DND-41 (cell line): ENCODE measurements at regions not wholly inside any gene's neighbourhood (a gene's known extent, or its start where the extent isn't known, plus 50 kb on each side); places are given as distances from the start of the nearest gene placed in this dataset.

ENCODE experiments used
- ATAC-seq: fragments of 200-7000 bp; cut with Tn5 transposase; 3 replicates; pipeline ENCODE4 v1.9.1; 2021; ENCODE audit warnings: low read depth; ENCODE audit not compliant: insufficient read depth
- DNase-seq: peaks from one replicate; pipeline ENCODE4 v3.0.0-alpha.2; 2020
- H2AFZ ChIP-seq: 2 replicates; pipeline ENCODE4 v1.6.0; 2012; ENCODE audit warnings: low read depth, low read length
- H3K27ac ChIP-seq: 2 replicates; pipeline ENCODE4 v1.5.1; 2012; ENCODE audit warnings: low read length, inconsistent platforms
- H3K27me3 ChIP-seq: fragments of 200-600 bp; sonication (generic); 2 replicates; pipeline ENCODE4 v1.6.0; 2012; ENCODE audit warnings: low read length, mild to moderate bottlenecking, inconsistent platforms; ENCODE audit not compliant: insufficient read depth, poor library complexity
- H3K36me3 ChIP-seq: 2 replicates; pipeline ENCODE4 v1.5.1; 2012; ENCODE audit warnings: low read length, inconsistent platforms; ENCODE audit not compliant: insufficient read depth
- H3K4me1 ChIP-seq: 2 replicates; pipeline ENCODE4 v1.5.1; 2012; ENCODE audit warnings: mild to moderate bottlenecking, low read length; ENCODE audit not compliant: insufficient read depth
- H3K4me2 ChIP-seq: 2 replicates; pipeline ENCODE4 v1.6.0; 2012; ENCODE audit warnings: mild to moderate bottlenecking, moderate library complexity, low read length, inconsistent platforms; ENCODE audit not compliant: insufficient read depth
- H3K4me3 ChIP-seq, 2 experiments: fragments of 200-600 bp in 1 of 2; shearing (Covaris generic) in 1 of 2; 2 replicates each; pipeline ENCODE4 v1.5.1; 2012 to 2016; ENCODE audit warnings: inconsistent platforms in 2 of 2, low read length in 2 of 2, mild to moderate bottlenecking in 2 of 2, low read depth in 1 of 2, moderate library complexity in 1 of 2
- H3K79me2 ChIP-seq: 2 replicates; pipeline ENCODE4 v1.6.0; 2012; ENCODE audit warnings: low read length, inconsistent platforms; ENCODE audit not compliant: insufficient read depth
- H3K9ac ChIP-seq: 2 replicates; pipeline ENCODE4 v1.6.0; 2012; ENCODE audit warnings: low read depth, mild to moderate bottlenecking, inconsistent platforms, low read length, moderate library complexity
- H3K9me3 ChIP-seq: 2 replicates; pipeline ENCODE4 v1.5.1; 2012; ENCODE audit warnings: low read length, moderate library complexity, mild to moderate bottlenecking, inconsistent platforms; ENCODE audit not compliant: insufficient read depth, severe bottlenecking
- H4K20me1 ChIP-seq: 2 replicates; pipeline ENCODE4 v1.6.0; 2012; ENCODE audit warnings: low read length; ENCODE audit not compliant: insufficient read depth
- CTCF ChIP-seq: IDR thresholded peaks from 2 replicates; pipeline ENCODE4 v1.5.1; 2012; ENCODE audit warnings: borderline replicate concordance, low read length, moderate library complexity, mild to moderate bottlenecking; ENCODE audit not compliant: poor library complexity, severe bottlenecking; ENCODE audit errors: extremely low read depth
- EZH2 ChIP-seq: IDR thresholded peaks from 3 replicates; pipeline ENCODE4 v1.6.1; 2012; ENCODE audit warnings: borderline replicate concordance, low read depth, mild to moderate bottlenecking, moderate library complexity, low read length, inconsistent platforms; ENCODE audit not compliant: severe bottlenecking

- Histone ChIP-seq H3K9ac (no peak overlapping the region), H3K27ac (no peak overlapping the region), H4K20me1 (no peaks in the 10 kb centered on the region), H3K36me3 (no peaks in the 10 kb centered on the region), H3K4me2 (no peak overlapping the region), H3K9me3 (peaks cover 5% of the 10 kb centered on the region), H3K4me1 (no peaks in the 10 kb centered on the region), H3K27me3 (no peaks in the 10 kb centered on the region), H2AFZ (no peak overlapping the region), H3K4me3 (no peak overlapping the region), H3K79me2 (no peaks in the 10 kb centered on the region)
- DNase-seq (no peak), ATAC-seq (no peak)
- no peak for TF ChIP-seq CTCF
- TF ChIP-seq EZH2: no peak
These were observed 675.2 kb downstream of the TBC1D22A start for GRCh38 chr22:47437636-47438035.

DNA sequence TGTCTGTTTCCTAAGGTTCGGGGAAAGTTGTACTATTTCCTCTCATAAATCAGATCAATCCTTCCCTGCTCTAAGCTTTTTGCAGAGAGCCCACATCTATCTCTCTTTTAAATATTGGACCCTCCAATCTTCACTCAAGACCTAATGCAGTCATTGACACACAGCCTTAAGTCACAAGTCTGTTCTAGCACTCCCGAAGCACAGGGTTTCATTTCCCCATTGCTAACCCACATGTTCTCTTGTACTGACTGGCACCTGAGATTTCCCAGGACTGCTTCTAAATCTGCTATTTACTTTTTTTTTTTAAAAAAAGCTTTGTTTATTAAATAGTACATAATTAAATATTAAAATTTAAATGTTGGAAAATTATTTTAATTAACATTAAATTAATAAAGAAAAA, 674.7 kb downstream of the TBC1D22A start:
- H3K9me3 ChIP-seq: peaks cover 5% of the 10 kb centered on the region
- H2AFZ ChIP-seq: no peak overlapping the region

DNA sequence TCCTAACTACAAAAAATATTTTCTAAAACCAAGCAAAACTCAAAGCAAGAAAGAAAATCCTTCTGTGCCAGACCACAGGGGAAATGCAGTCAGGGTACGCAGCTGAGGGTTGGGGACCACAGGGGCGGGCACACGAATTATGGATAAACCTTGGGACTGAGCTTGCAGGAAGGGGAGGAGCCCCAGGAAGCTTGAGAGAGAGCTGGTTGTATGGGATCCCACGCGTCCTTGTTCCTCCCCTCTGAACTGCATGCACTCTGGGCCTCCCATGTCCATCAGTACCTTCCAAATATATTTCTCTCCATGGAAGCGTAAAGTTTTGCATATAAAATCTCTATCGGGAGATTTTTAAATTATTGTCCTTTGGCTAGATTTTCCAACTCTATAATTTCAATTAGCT, 673.4 kb downstream of the TBC1D22A start:
- H4K20me1 ChIP-seq: no peaks in the 10 kb centered on the region
- TF ChIP-seq CTCF (no peak), EZH2 (no peak)
- no peak overlapping the region for H3K9ac ChIP-seq
- no peak overlapping the region for H2AFZ ChIP-seq
- DNase-seq (no peak), ATAC-seq (no peak)
- H3K4me1 ChIP-seq: no peaks in the 10 kb centered on the region
- H3K27ac ChIP-seq: no peak overlapping the region
- no peaks in the 10 kb centered on the region for H3K36me3 ChIP-seq
- H3K4me3 ChIP-seq: no peak overlapping the region
- H3K79me2 ChIP-seq: no peaks in the 10 kb centered on the region
- H3K9me3 ChIP-seq: no peaks in the 10 kb centered on the region
- no peaks in the 10 kb centered on the region for H3K27me3 ChIP-seq
- H3K4me2 ChIP-seq: no peak overlapping the region

More for the DNA sequence above, 674.7 kb downstream of the TBC1D22A start:
- no peak overlapping the region for H3K27ac ChIP-seq
- ATAC-seq: no peak
- H3K4me2 ChIP-seq: no peak overlapping the region
- H3K36me3 ChIP-seq: no peaks in the 10 kb centered on the region
- no peaks in the 10 kb centered on the region for H3K27me3 ChIP-seq
- H4K20me1 ChIP-seq: no peaks in the 10 kb centered on the region
- no peaks in the 10 kb centered on the region for H3K79me2 ChIP-seq
- H3K9ac ChIP-seq: no peak overlapping the region
- no peaks in the 10 kb centered on the region for H3K4me1 ChIP-seq
- no peak for DNase-seq
- H3K4me3 ChIP-seq: no peak overlapping the region
- no peak for TF ChIP-seq CTCF
- TF ChIP-seq EZH2: no peak

- H4K20me1 ChIP-seq: no peaks in the 10 kb centered on the region
- no peak overlapping the region for H2AFZ ChIP-seq
- TF ChIP-seq EZH2: no peak
- no peak for TF ChIP-seq CTCF
- H3K36me3 ChIP-seq: no peaks in the 10 kb centered on the region
- DNase-seq (no peak), ATAC-seq (no peak)
- no peaks in the 10 kb centered on the region for H3K27me3 ChIP-seq
- H3K4me2 ChIP-seq: no peak overlapping the region
- H3K79me2 ChIP-seq: no peaks in the 10 kb centered on the region
- H3K27ac ChIP-seq: no peak overlapping the region
- no peaks in the 10 kb centered on the region for H3K4me1 ChIP-seq
- H3K4me3 ChIP-seq: no peak overlapping the region
- no peaks in the 10 kb centered on the region for H3K9me3 ChIP-seq
- no peak overlapping the region for H3K9ac ChIP-seq
These were observed 672.7 kb downstream of the TBC1D22A start for GRCh38 chr22:47435204-47435487.
